Heart left ventricle (tissue), 13 donors: ENCODE measurements at regions not wholly inside any gene's neighbourhood (a gene's known extent, or its start where the extent isn't known, plus 50 kb on each side); places are given as distances from the start of the nearest gene placed in this dataset.

Experiments
- CTCF ChIP-seq, 12 donors: fragments of 200-600 bp; sonication (generic) in 4 of 12; IDR thresholded peaks; one replicate each; pipeline versions ENCODE4 v1.5.0 to v1.8.0; 2018 to 2022; ENCODE audit warnings: antibody characterized with exemption in 12 of 12, mild to moderate bottlenecking in 5 of 12
- POLR2A ChIP-seq, 2 donors: fragments of 450-650 bp; IDR thresholded peaks; one replicate each; pipeline ENCODE4 v1.6.1; 2017; ENCODE audit warnings: antibody characterized with exemption in 2 of 2, mild to moderate bottlenecking in 2 of 2, moderate library complexity in 2 of 2
- donor health status: ischemic (EF 13 %, LVEDD 7.1; RV severe dilation, severe dysfunction).
- donor health status: DM: no; HTN: yes; CAD: no.
- donor health status: DM: no; HTN: no; CAD: no.
- donor health status: ischemic (EF 25% LVEDD 6.9; RV normal size, moderate dysfunction).
- donor health status: ischemic (EF 25% LVEDD 5.7; RV mildly dilated, moderate dysfunction).
- donor health status: ischemic (EF 35%, LVEDD 5.7; RV mildly dilated, moderate dysfunction).
- donor health status: nonischemic (EF 11% LVEDD 7.7; RV severe dilation, severe dysfunction).
- donor health status: DM: yes; HTN: yes; CAD: no.
- donor health status: PGD.
- donor health status: ischemic (EF 29% LVEDD 5.4; RV normal size, mild dysfunction).
- donor health status: nonischemic (EF 23%, LVEDD 6.1; RV moderate dilation, normal function).

- TF ChIP-seq CTCF (IDR thresholded peaks at IDR 0.05) (no peak), POLR2A (IDR thresholded peaks at IDR 0.05) (no peak)
Observed at GRCh38 chr18:24535527-24536295, 75.3 kb downstream of the HRH4 start.
